ENCODE measurements at regions not wholly inside any gene's neighbourhood (a gene's known extent, or its start where the extent isn't known, plus 50 kb on each side); places are given as distances from the start of the nearest gene placed in this dataset.

DNA sequence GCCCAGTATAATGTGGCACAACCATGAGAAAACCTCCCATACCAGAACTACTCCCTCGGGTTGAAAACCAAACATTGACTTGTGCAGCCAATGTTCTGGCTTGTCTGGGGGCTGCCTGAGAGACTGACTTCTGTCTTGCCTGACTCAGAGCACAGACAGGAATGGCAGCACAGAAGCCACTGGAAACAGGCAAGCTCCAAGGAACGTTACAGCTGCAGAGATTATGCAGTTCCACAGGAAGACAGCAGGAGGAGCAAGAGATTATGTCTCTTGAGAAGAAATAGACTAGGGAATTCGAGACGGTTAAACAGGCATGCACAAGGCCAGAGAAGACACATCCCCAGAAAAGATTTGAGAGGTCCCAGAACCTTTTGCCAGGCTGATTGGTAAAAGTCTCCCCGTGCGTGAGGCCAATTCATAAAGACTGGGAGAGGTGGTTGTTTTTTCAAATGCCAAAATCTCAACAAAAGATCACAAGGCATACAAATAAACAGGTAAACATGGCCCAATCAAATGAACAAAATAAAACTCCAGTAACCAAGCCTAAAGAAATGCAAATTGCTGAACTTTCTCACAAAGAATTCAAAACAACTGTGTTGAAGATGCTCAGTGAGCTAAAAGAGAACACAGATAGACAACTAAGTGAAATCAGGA lies 90.6 kb upstream of the CDH5 start:
- TF ChIP-seq POLR2AphosphoS5 (IDR thresholded peaks at IDR 0.05; ENCODE audit: borderline replicate concordance, low read depth, low read length) (no peak), EZH2 (IDR thresholded peaks at IDR 0.05) (no peak)
